ENCODE measurements at regions not wholly inside any gene's neighbourhood (a gene's known extent, or its start where the extent isn't known, plus 50 kb on each side); places are given as distances from the start of the nearest gene placed in this dataset.
"Not testable (repeated sequence)": the region's sequence is repeated elsewhere in the genome, so short reads cannot be mapped to it uniquely, and the experiment has no call there.

- no peak for DNase-seq (ENCODE audit: low read depth)
These were observed 106.4 kb upstream of the NDST4 start for GRCh38 chr4:115219862-115220261.

- DNase-seq (ENCODE audit: low read depth), result no peak
These were observed 106.0 kb upstream of the NDST4 start for GRCh38 chr4:115219315-115219860.

- no peak for DNase-seq (ENCODE audit: low read depth)
These were observed 102.5 kb upstream of the NDST4 start for GRCh38 chr4:115215935-115216334.

- DNase-seq (ENCODE audit: low read depth), result no peak
These were observed 100.3 kb upstream of the NDST4 start for GRCh38 chr4:115213716-115214115.

GRCh38 chr4:115201042-115201330 lies 87.6 kb upstream of the NDST4 start:
- no peak for DNase-seq (ENCODE audit: low read depth)

GRCh38 chr4:115200201-115201041 lies 87.0 kb upstream of the NDST4 start:
- not testable (repeated sequence) for DNase-seq (ENCODE audit: low read depth)

- DNase-seq (ENCODE audit: low read depth), result not testable (repeated sequence)
These were observed 81.2 kb upstream of the NDST4 start for GRCh38 chr4:115194612-115195011.

GRCh38 chr4:115190529-115190928 lies 77.1 kb upstream of the NDST4 start:
- no peak for DNase-seq (ENCODE audit: low read depth)

- no peak for DNase-seq (ENCODE audit: low read depth)
These were observed 73.7 kb upstream of the NDST4 start for GRCh38 chr4:115187136-115187535.

- not testable (repeated sequence) for DNase-seq (ENCODE audit: low read depth)
These were observed 66.1 kb upstream of the NDST4 start for GRCh38 chr4:115179438-115180062.

GRCh38 chr4:115178687-115179086 lies 65.3 kb upstream of the NDST4 start:
- not testable (repeated sequence) for DNase-seq (ENCODE audit: low read depth)

GRCh38 chr4:115171220-115171619 lies 57.8 kb upstream of the NDST4 start:
- no peak for DNase-seq (ENCODE audit: low read depth)

- DNase-seq (ENCODE audit: low read depth), result no peak
These were observed 52.1 kb upstream of the NDST4 start for GRCh38 chr4:115165503-115165902.

Data from GM04503 (cell line).